ENCODE measurements at regions not wholly inside any gene's neighbourhood (a gene's known extent, or its start where the extent isn't known, plus 50 kb on each side); places are given as distances from the start of the nearest gene placed in this dataset.

DNA sequence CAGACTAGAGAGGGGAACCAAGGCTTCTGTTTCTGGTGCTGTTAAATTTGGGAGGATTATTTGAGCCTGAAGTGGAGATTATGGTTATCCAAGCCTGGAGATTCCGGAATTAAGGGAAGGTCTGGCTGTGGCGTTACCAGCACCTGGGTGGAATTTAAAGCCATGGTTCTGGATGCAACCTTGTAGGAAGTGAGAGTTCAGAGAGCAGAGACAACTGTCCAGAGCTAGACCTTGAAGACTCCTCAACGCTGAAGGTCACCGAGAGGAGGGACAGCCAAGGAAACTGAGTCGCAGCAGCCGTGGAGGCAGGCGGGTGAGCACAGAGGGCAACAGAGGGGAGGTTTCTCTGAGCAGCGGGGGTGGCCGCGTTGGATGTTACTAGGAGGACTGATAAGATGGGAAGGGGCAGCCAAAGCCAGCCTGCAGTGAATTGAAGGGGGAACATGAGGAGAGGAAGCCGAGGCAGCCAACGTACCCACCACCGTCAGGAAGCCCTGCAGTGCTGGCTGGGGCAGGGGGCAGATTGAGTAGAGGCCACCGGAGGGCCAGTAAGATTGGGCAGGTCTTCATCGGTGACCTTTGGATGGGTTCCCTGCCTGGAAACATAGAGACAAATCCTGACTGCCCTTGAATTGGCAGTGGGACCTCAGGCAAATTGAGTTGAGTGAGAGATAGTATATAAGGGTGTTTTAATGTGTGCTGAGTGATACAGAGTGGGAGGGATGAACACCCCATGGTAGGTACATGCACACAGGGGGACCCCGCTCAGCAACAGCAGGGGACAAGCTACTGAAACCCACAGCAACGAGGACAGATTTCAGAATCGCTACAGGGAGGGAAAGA, 90.3 kb downstream of the SNX5 start:
- Mint-ChIP-seq H3K27ac (no peak overlapping the region), H3K4me3 (no peak overlapping the region), H3K27me3 (peaks cover 23% of the 10 kb centered on the region), H3K9me3 (no peaks in the 10 kb centered on the region), H3K36me3 (ENCODE audit: low read depth) (no peaks in the 10 kb centered on the region), H3K4me1 (peaks cover 12% of the 10 kb centered on the region)
- ATAC-seq (replicated peaks), result no peak

DNA sequence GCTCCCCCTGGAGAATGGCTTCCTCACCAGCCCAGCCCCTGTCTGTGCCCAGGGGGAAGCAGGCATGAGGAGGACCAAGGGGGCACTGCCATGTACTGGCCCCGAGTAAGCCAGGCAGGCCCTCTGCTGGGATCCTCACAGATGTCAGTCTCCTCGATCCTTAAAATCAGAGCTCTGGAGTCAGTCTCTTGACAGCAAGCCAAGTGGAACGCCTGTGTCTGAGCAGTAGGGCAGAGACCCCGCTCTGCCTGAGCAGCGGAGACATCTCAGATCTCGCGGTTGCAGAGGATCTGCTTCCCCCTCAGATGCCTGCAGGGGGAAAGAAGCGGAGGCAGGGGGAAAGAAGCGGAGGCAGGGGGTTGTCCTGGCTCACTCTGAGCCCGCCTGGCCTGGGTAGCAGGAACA, 92.6 kb downstream of the SNX5 start:
- peaks cover 27% of the 10 kb centered on the region for H3K27me3 Mint-ChIP-seq
- no peak for ATAC-seq (replicated peaks)
- no peak overlapping the region for H3K4me3 Mint-ChIP-seq
- H3K36me3 Mint-ChIP-seq (ENCODE audit: low read depth), result no peaks in the 10 kb centered on the region
- H3K27ac Mint-ChIP-seq, result no peak overlapping the region
- no peaks in the 10 kb centered on the region for H3K9me3 Mint-ChIP-seq
- peaks cover 19% of the 10 kb centered on the region for H3K4me1 Mint-ChIP-seq

DNA sequence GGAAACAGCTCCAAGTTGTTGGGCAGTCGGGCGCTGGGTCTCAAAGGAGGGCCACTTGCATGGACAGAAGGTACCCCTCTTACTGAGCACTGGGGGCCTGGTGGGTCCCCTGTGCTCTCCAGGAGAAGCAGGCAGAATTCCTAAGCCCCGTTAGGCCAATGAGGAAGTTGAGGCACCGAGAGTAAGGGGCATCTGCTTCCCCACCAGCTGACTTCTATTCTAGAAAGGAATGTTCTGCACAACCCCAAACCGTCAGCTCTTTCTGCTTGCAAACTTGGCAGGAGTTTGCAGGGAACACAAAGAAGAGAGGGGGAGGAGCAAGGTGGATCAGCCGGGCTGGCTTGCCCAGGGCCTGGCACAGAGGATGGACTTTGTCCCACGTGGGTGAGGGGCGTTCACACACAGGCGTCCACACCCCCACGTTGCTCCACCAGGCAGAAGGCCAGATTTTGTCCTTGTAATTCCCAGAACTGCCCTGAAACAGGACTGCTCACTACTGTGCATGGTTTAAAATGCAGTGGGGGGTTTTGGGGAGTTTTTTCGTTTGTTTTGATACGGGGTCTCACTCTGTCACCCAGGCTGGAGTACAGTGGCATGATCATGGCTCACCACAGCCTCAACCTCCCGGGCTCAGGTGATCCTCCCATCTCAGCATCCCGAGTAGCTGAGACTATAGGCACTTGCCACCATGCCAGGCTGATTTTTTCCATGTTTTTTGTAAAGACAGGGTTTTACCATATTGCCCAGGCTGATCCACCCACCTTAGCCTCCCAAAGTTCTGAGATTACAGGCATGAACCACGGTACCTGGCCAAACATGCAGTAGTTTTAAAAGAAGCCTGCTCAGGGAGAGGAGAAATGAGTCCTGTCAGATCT, 93.3 kb downstream of the SNX5 start:
- H3K9me3 Mint-ChIP-seq, result no peaks in the 10 kb centered on the region
- H3K27me3 Mint-ChIP-seq, result peaks cover 27% of the 10 kb centered on the region
- no peaks in the 10 kb centered on the region for H3K36me3 Mint-ChIP-seq (ENCODE audit: low read depth)
- no peak overlapping the region for H3K4me3 Mint-ChIP-seq
- ATAC-seq (replicated peaks), result no peak
- peaks cover 19% of the 10 kb centered on the region for H3K4me1 Mint-ChIP-seq
- no peak overlapping the region for H3K27ac Mint-ChIP-seq

DNA sequence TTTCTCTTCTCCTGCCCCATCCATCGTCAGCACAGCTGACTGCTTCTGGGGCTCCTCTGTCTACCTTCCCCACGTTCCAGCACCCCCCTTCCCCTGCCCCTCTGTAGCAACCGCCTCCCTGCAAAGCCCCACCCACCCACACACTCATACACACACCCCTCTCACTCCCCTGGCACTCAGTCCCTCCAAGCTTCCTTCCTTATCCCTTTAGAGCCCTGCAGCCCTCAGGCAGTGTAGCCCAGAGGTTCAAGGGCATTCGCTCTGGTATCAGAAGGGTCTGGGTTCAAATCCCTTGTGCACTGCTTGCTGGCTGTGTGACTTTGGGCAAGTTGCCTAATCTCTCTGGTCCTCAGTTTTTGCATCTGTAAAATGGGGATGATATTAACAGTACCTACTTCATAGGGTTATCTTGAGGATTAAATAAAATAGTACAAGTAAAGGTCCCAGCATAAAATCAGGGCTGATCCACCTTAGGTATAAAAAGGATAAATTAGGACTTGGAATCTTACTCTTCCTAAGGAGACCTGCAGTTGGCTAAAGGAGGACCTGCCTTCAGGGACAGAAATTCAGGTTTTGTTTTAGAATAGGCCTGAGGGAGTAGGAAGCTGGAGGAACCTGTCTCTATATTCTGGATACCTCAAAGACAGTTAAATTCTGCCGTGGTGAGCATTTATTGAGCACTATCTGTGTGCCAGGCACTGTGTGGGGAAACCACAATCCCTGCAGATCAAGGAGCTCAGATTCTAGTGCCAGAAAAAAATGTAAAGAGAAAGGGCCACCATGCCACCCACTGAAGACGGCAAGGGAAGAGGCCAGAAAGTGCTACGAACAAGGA, 94.1 kb downstream of the SNX5 start:
- H3K27me3 Mint-ChIP-seq, result peaks cover 27% of the 10 kb centered on the region
- peaks cover 19% of the 10 kb centered on the region for H3K4me1 Mint-ChIP-seq
- no peak for ATAC-seq (replicated peaks)
- no peaks in the 10 kb centered on the region for H3K36me3 Mint-ChIP-seq (ENCODE audit: low read depth)
- no peak overlapping the region for H3K27ac Mint-ChIP-seq
- H3K9me3 Mint-ChIP-seq, result no peaks in the 10 kb centered on the region
- H3K4me3 Mint-ChIP-seq, result no peak overlapping the region

DNA sequence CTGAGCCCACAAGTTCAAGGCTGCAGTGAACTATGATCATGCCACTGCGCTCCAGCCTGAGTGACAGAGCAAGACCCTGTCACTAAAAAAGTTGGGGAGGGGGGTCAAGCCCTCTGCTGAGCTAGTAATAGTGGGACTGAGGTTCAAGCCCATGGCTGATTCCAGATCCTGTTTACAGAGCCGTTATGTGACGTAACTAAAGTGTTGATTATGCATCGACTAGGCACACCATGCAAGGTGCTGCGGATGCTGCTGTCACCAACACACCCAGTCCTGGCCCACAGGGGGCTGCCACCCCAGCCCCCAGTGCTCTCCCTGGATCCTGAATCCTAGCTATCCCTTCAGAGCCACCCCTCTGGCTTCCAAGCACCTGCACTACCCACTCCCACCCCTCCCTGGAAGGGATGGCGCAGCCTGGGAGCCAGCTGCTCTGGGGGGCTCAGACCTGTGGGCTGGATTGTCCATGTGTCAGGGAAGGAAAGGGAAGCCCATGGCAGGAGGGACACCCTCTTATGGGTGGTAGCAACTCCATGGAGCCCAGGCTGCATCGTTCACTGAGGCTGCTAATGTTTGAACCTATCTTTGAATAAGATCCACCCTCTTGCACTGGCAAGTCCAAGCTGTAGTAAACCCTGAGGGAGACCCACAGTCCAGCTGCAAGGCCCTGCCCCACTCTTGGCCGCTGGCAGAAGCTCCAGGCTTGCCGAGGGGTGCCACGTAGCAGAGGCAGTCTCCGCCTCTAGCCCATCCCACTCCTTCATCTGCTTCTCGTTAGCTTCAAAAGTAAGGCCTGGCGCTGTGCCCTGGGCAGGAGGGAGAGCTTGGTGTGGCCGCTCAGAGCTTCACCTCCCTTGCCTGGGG, 95.0 kb downstream of the SNX5 start:
- peaks cover 22% of the 10 kb centered on the region for H3K27me3 Mint-ChIP-seq
- H3K4me1 Mint-ChIP-seq, result peaks cover 15% of the 10 kb centered on the region
- H3K4me3 Mint-ChIP-seq, result no peak overlapping the region
- ATAC-seq (replicated peaks), result no peak
- H3K36me3 Mint-ChIP-seq (ENCODE audit: low read depth), result no peaks in the 10 kb centered on the region
- H3K9me3 Mint-ChIP-seq, result no peaks in the 10 kb centered on the region
- no peak overlapping the region for H3K27ac Mint-ChIP-seq

DNA sequence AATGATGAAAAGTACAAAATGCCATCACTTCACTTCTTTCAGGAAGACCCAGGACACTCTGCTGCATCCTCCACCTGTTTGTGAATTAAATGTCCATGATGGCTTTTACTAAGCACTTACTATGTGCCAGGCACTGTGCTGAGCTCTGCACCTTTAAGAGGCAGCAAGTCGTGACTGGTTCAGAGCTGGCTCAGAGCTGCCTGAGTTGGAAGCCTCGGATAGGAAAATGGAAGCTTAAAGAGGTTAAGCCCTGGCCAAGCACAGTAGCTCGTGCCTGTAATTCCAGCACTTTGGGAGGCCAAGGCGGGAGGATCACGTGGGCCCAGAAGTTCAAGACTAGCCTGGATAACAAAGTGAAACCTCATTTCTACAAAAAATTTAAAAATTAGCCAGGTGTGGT, 95.6 kb downstream of the SNX5 start:
- H3K27ac Mint-ChIP-seq, result no peak overlapping the region
- no peaks in the 10 kb centered on the region for H3K36me3 Mint-ChIP-seq (ENCODE audit: low read depth)
- no peak for ATAC-seq (replicated peaks)
- H3K4me1 Mint-ChIP-seq, result peaks cover 12% of the 10 kb centered on the region
- no peak overlapping the region for H3K4me3 Mint-ChIP-seq
- no peaks in the 10 kb centered on the region for H3K9me3 Mint-ChIP-seq
- H3K27me3 Mint-ChIP-seq, result peaks cover 19% of the 10 kb centered on the region

DNA sequence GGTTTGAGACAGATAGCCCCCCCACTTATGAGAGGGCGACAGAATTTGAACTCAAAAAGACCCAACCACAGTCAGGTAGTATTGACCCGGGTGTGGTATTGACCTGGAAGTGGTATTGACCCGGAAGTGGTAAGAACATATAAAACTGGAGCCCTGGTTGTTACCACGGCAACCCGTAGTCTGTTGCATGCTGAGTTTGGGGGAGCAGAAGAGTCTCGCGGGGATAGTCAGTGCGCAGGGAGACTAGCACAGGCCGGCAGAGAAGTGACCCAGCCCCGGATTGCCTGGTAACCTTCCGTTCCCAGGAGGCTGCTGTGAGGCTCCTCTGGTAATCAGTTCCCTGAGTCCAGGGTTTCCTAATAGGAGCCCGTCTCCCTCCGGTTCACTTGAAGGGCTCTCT, 96.2 kb downstream of the SNX5 start:
- no peak for ATAC-seq (replicated peaks)
- no peaks in the 10 kb centered on the region for H3K36me3 Mint-ChIP-seq (ENCODE audit: low read depth)
- H3K27me3 Mint-ChIP-seq, result peaks cover 19% of the 10 kb centered on the region
- H3K27ac Mint-ChIP-seq, result peak overlapping the region; percentile 51
- peaks cover 12% of the 10 kb centered on the region for H3K4me1 Mint-ChIP-seq
- H3K9me3 Mint-ChIP-seq, result no peaks in the 10 kb centered on the region
- H3K4me3 Mint-ChIP-seq, result peak overlapping the region; percentile 25

DNA sequence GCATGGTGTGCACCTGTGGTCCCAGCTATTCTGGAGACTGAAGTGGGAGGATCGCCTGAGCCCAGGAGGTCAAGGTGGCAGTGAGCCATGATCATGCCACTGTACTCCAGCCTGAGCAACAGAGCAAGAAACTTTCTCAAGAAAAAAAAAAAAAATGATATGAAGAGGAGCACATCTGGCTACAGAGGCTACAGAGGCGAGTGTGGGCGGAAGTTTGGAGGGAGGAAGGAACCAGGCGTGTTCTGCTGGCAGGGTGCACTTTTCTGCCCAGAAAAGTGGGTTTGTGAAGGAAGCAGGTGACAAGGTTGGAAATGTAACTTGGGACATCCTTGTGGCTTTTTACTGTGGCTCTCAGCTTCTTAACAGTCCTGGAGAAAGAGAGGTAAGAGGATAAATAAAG, 96.7 kb downstream of the SNX5 start:
- no peaks in the 10 kb centered on the region for H3K9me3 Mint-ChIP-seq

DNA sequence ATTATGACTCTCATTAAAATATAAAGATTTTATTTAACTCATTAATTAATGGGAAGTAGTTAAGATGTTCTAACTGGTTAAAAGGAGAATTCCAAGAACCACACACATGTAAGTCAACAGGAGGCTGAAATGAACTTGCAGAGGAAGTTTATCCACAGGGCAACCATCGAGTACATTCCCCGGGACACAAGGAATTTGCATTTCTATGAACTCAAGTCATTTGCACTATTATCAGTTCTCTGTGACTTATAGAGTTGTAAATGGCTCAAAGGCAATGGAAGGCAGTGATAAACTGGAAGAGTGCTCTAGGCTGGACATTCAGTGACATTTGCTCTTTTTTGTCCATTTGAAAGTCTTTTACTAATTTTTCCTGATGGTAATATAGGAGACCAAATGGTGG, 97.4 kb downstream of the SNX5 start:
- Mint-ChIP-seq H3K27me3 (peaks cover 17% of the 10 kb centered on the region), H3K4me3 (no peak overlapping the region), H3K36me3 (ENCODE audit: low read depth) (no peaks in the 10 kb centered on the region), H3K4me1 (peaks cover 9% of the 10 kb centered on the region), H3K27ac (no peak overlapping the region), H3K9me3 (no peaks in the 10 kb centered on the region)
- ATAC-seq (replicated peaks), result no peak

More for the DNA sequence above, 96.7 kb downstream of the SNX5 start:
- H3K27me3 Mint-ChIP-seq, result peaks cover 19% of the 10 kb centered on the region
- no peaks in the 10 kb centered on the region for H3K36me3 Mint-ChIP-seq (ENCODE audit: low read depth)
- H3K27ac Mint-ChIP-seq, result peak overlapping the region; percentile 51
- H3K4me3 Mint-ChIP-seq, result peak overlapping the region; percentile 25
- ATAC-seq (replicated peaks), result no peak
- peaks cover 12% of the 10 kb centered on the region for H3K4me1 Mint-ChIP-seq

DNA sequence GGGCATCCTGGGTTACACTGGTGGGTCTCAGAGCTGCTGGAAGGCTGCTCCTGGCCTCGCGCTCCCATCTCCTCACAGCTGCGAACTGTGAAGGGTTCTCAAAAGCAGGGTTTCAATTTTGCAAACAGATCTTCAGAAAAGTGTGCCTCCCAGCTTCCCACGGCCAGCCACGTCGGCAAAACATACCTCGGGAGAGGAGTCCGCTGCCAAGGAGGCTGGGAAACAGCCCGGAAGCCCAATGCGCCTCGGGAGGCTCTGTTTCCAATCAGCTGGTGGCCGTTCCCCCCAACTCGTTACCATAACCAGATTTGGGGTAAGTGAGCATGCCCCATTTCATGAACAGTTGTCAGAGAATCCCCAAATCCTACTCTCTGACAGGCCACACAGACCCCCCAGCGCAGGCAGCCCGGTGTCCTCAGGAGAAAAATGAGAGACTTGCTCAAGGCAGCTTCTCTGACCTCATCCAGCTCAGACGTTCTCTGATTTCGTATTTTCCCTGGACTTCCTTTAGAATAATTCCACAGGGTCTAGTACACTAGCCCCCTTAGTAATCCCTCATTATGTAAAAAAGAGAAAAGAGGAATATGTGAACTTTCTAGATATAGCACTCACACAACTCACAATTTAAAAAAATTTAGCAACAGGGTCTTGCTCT, 98.4 kb downstream of the SNX5 start:
- no peak overlapping the region for H3K4me3 Mint-ChIP-seq
- H3K27me3 Mint-ChIP-seq, result peaks cover 19% of the 10 kb centered on the region
- no peaks in the 10 kb centered on the region for H3K36me3 Mint-ChIP-seq (ENCODE audit: low read depth)
- no peak overlapping the region for H3K27ac Mint-ChIP-seq
- no peak for ATAC-seq (replicated peaks)
- H3K9me3 Mint-ChIP-seq, result no peaks in the 10 kb centered on the region
- peaks cover 8% of the 10 kb centered on the region for H3K4me1 Mint-ChIP-seq

DNA sequence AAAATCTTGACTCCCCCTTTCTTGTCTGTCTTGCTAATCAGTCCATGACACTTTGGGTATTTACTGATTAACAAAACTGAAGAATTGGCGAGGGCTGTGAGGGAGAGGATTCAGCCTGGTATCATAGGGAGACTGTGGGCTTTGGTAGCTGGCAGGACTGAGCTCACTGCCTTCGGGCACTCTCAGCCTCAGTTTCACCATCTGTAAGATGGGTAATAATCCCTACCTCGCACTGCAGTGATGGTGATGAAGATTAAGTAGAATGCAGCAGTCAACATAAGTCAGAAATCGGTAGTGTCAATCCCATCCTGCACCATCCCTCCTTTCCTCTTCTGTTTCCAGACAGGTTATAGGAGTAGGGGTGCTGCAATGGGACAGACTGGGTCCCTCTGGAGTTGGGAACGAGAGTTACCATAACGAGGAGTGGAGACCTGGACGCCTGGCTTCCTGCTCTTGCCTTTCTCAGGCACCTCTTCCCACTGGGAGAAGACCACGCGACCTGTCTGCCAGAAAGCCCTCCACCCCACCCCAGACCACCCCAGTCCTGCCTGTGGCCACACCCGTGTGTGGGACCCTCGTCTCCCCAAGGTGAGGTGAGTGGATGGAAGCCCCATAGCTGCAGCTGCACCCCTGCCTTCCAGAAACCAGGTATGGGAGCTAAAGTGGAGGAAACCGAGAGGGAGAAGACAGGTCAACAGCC, 99.1 kb downstream of the SNX5 start:
- Mint-ChIP-seq H3K27ac (no peak overlapping the region), H3K36me3 (ENCODE audit: low read depth) (no peaks in the 10 kb centered on the region), H3K4me3 (no peak overlapping the region), H3K27me3 (peaks cover 19% of the 10 kb centered on the region), H3K4me1 (peaks cover 8% of the 10 kb centered on the region), H3K9me3 (no peaks in the 10 kb centered on the region)
- no peak for ATAC-seq (replicated peaks)

DNA sequence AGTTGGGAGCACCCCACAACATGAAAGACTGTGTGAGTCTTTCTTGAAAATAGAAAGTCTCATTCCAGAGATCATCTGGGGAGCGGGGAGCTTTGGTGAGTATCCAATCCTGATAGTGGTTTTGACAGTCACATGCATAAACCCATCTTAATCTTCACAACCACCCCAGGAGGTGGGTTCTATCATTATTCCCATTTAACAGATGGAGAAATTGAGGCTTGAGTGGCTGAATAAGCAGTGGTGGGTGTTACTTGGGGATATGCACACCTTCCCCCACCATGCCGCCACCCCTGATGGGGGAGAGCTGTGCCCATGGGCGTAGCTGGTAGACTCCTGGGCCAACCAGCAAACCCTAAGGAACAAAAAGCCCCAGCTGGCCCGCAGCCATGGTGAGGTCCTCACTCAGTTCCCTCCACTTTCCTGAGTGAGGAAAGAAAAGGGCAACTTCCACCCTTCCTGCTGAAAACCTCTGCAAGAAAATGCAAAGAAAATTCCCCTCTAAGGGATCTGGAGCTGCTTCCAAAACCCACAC, 99.8 kb downstream of the SNX5 start:
- no peak overlapping the region for H3K27ac Mint-ChIP-seq
- H3K9me3 Mint-ChIP-seq, result no peaks in the 10 kb centered on the region
- H3K4me1 Mint-ChIP-seq, result peaks cover 8% of the 10 kb centered on the region
- peaks cover 16% of the 10 kb centered on the region for H3K27me3 Mint-ChIP-seq
- ATAC-seq (replicated peaks), result no peak
- no peak overlapping the region for H3K4me3 Mint-ChIP-seq
- no peaks in the 10 kb centered on the region for H3K36me3 Mint-ChIP-seq (ENCODE audit: low read depth)

DNA sequence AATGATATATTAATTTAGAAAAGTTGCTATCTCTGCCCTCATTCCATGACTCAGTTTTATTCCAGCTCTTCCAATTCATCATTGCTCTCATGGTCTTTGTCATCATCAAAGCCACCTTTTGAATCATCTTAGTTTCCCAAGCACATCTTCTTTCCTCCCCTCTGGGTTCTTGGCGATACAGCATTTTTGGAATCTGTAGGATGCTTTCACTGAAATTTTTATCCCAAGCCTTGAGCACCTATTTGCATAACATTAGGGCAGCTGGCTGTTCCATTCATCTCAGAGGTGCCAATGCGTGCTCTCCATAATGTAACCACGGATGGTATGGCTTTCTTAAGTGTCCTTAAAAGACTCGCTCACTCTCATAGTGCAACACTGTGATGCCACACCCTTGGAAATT, 100.4 kb downstream of the SNX5 start:
- no peak for ATAC-seq (replicated peaks)
- peaks cover 16% of the 10 kb centered on the region for H3K27me3 Mint-ChIP-seq
- H3K4me3 Mint-ChIP-seq, result no peak overlapping the region
- no peak overlapping the region for H3K27ac Mint-ChIP-seq
- no peaks in the 10 kb centered on the region for H3K9me3 Mint-ChIP-seq
- no peaks in the 10 kb centered on the region for H3K36me3 Mint-ChIP-seq (ENCODE audit: low read depth)
- H3K4me1 Mint-ChIP-seq, result peaks cover 8% of the 10 kb centered on the region

Data from activated T-helper 17 cell treated with anti-CD3 and anti-CD28 coated beads, Interleukin-2, amount 50 U/mL, for 72 hours (primary cell).